RWPE1 (cell line): ENCODE measurements at regions not wholly inside any gene's neighbourhood (a gene's known extent, or its start where the extent isn't known, plus 50 kb on each side); places are given as distances from the start of the nearest gene placed in this dataset.
"Not testable (repeated sequence)": the region's sequence is repeated elsewhere in the genome, so short reads cannot be mapped to it uniquely, and the experiment has no call there.

Experiments
- CTCF ChIA-PET: fragments of 350-600 bp; sonication (Branson Sonifier 250); formaldehyde crosslinking; extraction: SDS; loops from one replicate; lab custom pipeline; 2021; lab: Yijun Ruan, JAX
- POLR2A ChIA-PET: fragments of 400-600 bp; formaldehyde crosslinking; extraction: SDS; loops from one replicate; lab custom pipeline; 2020; ENCODE audit warnings: antibody characterized with exemption; ENCODE audit not compliant: low non-redundant PET; lab: Yijun Ruan, JAX
- DNase-seq: peaks from one replicate; pipeline ENCODE4 v3.0.0; 2012; ENCODE audit warnings: low spot score
- H3K27ac ChIP-seq: fragments of 450-650 bp; 2 replicates; pipeline ENCODE4 v1.5.1; 2017
- CTCF ChIP-seq: fragments of 450-650 bp; conservative IDR thresholded peaks from 2 replicates; pipeline ENCODE4 v1.5.1; 2017; ENCODE audit warnings: low read depth, mild to moderate bottlenecking

GRCh38 chr20:47960277-47960676 is 175.0 kb upstream of the SULF2 start:
- CTCF ChIA-PET: no interaction called here

GRCh38 chr20:47957989-47958801 is 172.9 kb upstream of the SULF2 start:
- ChIA-PET POLR2A (interaction anchor here (0.5 to 0.6 kb wide), 2 partner anchors 178 to 189 kb away, joined by 3 to 9 read pairs; no protein-coding TSS in a partner anchor), CTCF (interaction anchor here (0.7 kb wide), 2 partner anchors 172 to 907 kb away, joined by 3 read pairs; no protein-coding TSS in a partner anchor)
- DNase-seq, H3K27ac ChIP-seq: not testable (repeated sequence)

More at GRCh38 chr20:47960277-47960676, 175.0 kb upstream of the SULF2 start:
- TF ChIP-seq CTCF: no peak
- DNase-seq: no peak
- H3K27ac ChIP-seq: no peak overlapping the region
- POLR2A ChIA-PET: no interaction called here

GRCh38 chr20:47957135-47957534 is 171.9 kb upstream of the SULF2 start:
- H3K27ac ChIP-seq: no peak overlapping the region
- TF ChIP-seq CTCF: no peak
- ChIA-PET POLR2A (no interaction called here), CTCF (interaction anchor here (0.7 kb wide), 1 partner anchor 663 kb away, joined by 4 read pairs; no protein-coding TSS in a partner anchor)
- DNase-seq: no peak

GRCh38 chr20:47956268-47956995 is 171.2 kb upstream of the SULF2 start:
- no peak overlapping the region for H3K27ac ChIP-seq
- TF ChIP-seq CTCF: no peak
- no peak for DNase-seq
- ChIA-PET CTCF (no interaction called here), POLR2A (no interaction called here)

- DNase-seq: no peak
- ChIA-PET POLR2A (no interaction called here), CTCF (no interaction called here)
- no peak overlapping the region for H3K27ac ChIP-seq
- TF ChIP-seq CTCF: no peak
Measured at GRCh38 chr20:47953471-47953870, 168.2 kb upstream of the SULF2 start.

- TF ChIP-seq CTCF: no peak
- CTCF ChIA-PET: interaction anchor here (0.6 kb wide), 1 partner anchor 390 kb away, joined by 3 read pairs; no protein-coding TSS in a partner anchor
- peak overlapping the region; percentile 81 for H3K27ac ChIP-seq
- POLR2A ChIA-PET: no interaction called here
- no peak for DNase-seq
Measured at GRCh38 chr20:47952023-47952564, 166.8 kb upstream of the SULF2 start.
